RWPE1 (cell line): ENCODE measurements at regions not wholly inside any gene's neighbourhood (a gene's known extent, or its start where the extent isn't known, plus 50 kb on each side); places are given as distances from the start of the nearest gene placed in this dataset.

Experiments
- CTCF ChIA-PET: fragments of 350-600 bp; sonication (Branson Sonifier 250); formaldehyde crosslinking; extraction: SDS; loops from one replicate; lab custom pipeline; 2021; lab: Yijun Ruan, JAX
- POLR2A ChIA-PET: fragments of 400-600 bp; formaldehyde crosslinking; extraction: SDS; loops from one replicate; lab custom pipeline; 2020; ENCODE audit warnings: antibody characterized with exemption; ENCODE audit not compliant: low non-redundant PET; lab: Yijun Ruan, JAX
- DNase-seq: peaks from one replicate; pipeline ENCODE4 v3.0.0; 2012; ENCODE audit warnings: low spot score
- H3K27ac ChIP-seq: fragments of 450-650 bp; 2 replicates; pipeline ENCODE4 v1.5.1; 2017
- TF ChIP-seq, protein P1 (sequence below): fragments of 450-650 bp; conservative IDR thresholded peaks from 2 replicates; pipeline ENCODE4 v1.5.1; 2017; ENCODE audit warnings: low read depth, mild to moderate bottlenecking

GRCh38 chr9:118993965-118994364 is 375.3 kb downstream of the BRINP1 start:
- no peak overlapping the region for H3K27ac ChIP-seq
- CTCF ChIA-PET = interaction anchor here (0.6 kb wide), 1 partner anchor 427 kb away, joined by 3 read pairs; no protein-coding TSS in a partner anchor
- DNase-seq = no peak
- POLR2A ChIA-PET = no interaction called here
- TF ChIP-seq, protein P1, sequence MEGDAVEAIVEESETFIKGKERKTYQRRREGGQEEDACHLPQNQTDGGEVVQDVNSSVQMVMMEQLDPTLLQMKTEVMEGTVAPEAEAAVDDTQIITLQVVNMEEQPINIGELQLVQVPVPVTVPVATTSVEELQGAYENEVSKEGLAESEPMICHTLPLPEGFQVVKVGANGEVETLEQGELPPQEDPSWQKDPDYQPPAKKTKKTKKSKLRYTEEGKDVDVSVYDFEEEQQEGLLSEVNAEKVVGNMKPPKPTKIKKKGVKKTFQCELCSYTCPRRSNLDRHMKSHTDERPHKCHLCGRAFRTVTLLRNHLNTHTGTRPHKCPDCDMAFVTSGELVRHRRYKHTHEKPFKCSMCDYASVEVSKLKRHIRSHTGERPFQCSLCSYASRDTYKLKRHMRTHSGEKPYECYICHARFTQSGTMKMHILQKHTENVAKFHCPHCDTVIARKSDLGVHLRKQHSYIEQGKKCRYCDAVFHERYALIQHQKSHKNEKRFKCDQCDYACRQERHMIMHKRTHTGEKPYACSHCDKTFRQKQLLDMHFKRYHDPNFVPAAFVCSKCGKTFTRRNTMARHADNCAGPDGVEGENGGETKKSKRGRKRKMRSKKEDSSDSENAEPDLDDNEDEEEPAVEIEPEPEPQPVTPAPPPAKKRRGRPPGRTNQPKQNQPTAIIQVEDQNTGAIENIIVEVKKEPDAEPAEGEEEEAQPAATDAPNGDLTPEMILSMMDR = no peak

- TF ChIP-seq, protein P1 = no peak
- no peak overlapping the region for H3K27ac ChIP-seq
- CTCF ChIA-PET = no interaction called here
- DNase-seq = no peak
- POLR2A ChIA-PET = no interaction called here
Observed at GRCh38 chr9:119002491-119002890, 366.7 kb downstream of the BRINP1 start.

DNA sequence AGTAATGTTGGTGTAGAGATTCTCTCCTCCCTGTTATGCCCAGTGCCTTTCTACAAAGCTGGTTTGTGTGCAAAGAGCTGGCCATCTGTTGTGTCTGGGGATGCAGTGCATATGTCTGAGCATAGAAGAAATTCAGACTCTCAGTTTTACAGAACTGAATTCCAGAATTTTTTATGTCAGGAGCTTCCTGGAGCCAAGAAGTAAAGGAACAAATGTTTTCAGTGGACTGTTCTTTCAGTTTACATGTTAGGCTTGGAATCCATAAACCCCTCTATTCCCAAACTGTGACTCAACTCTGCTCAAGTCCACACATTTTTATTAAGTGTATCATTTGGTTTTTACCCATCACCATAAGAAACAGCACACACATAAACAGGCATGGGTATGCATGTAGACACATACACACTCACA is 366.0 kb downstream of the BRINP1 start:
- H3K27ac ChIP-seq = no peak overlapping the region
- ChIA-PET CTCF (no interaction called here), POLR2A (no interaction called here)
- TF ChIP-seq, protein P1 = no peak
- DNase-seq = no peak

- DNase-seq = no peak
- ChIA-PET CTCF (no interaction called here), POLR2A (no interaction called here)
- TF ChIP-seq, protein P1 = no peak
- no peak overlapping the region for H3K27ac ChIP-seq
Observed at GRCh38 chr9:119003882-119004617, 365.2 kb downstream of the BRINP1 start.

DNA sequence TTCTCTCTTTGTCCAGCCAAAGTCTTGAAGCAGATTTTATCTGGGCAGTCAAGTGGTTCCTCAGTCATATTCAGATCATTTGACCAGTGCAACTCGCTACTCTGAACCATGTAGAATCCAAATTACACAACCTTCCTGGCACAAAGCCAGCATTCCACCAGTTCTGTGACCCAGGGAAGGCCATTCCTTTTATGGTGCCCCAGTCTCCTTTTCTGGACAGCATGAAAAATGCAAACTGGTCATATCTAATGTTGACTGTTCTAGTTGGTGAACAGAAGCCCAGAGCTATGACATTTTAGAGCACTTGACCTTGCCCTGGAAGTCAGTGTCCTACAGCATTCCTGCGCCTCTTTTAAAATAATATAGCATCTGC is 364.6 kb downstream of the BRINP1 start:
- H3K27ac ChIP-seq = no peak overlapping the region
- ChIA-PET POLR2A (no interaction called here), CTCF (interaction anchor here (0.6 kb wide), 1 partner anchor 10 kb away, joined by 5 read pairs; no protein-coding TSS in a partner anchor)
- TF ChIP-seq, protein P1 = no peak
- no peak for DNase-seq

DNA sequence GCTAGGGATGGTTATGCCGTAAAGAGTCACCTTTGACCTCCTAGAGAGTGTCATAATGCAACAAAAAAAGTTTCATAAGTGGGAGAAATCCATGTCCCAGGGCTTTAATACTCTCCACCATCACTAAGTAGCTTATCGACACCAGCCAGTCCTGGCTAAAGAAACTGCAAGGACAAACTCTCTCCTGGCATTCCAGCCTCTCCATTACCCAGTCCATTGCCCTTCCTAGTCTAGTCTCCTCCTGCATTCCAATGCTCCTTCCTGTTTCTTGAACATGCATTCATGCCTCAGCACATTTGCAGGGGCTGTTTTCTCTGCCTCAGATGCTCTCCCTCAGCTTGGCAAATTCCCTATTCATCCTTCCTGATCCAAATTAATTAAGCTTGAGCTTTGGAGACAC is 364.1 kb downstream of the BRINP1 start:
- H3K27ac ChIP-seq = no peak overlapping the region
- ChIA-PET CTCF (interaction anchor here (0.6 to 0.7 kb wide), 2 partner anchors 10 to 22 kb away, joined by 4 to 5 read pairs; no protein-coding TSS in a partner anchor), POLR2A (no interaction called here)
- TF ChIP-seq, protein P1 = no peak
- DNase-seq = no peak
